GM12878 (cell line): ENCODE measurements at regions not wholly inside any gene's neighbourhood (a gene's known extent, or its start where the extent isn't known, plus 50 kb on each side); places are given as distances from the start of the nearest gene placed in this dataset.

Experiments
- ATAC-seq: fragments of 200-7000 bp; cut with Tn5 transposase; 3 replicates; pipeline ENCODE4 v1.9.1; 2020; ENCODE audit warnings: mild to moderate bottlenecking, moderate library complexity
- BruUV-seq: library from RNA; stranded (reverse); fragments of 400-500 nt; replicated peaks from 2 replicates; lab custom pipeline; 2021; lab: Mats Ljungman, UMichigan
- CTCF ChIA-PET: fragments of 300-600 bp; sonication (Branson Sonifier 250); formaldehyde crosslinking; extraction: SDS; loops from one replicate; lab custom pipeline; 2021; ENCODE audit warnings: inconsistent platforms; lab: Yijun Ruan, JAX
- POLR2A ChIA-PET: fragments of 350-600 bp; formaldehyde crosslinking; extraction: SDS; loops from one replicate; lab custom pipeline; 2021; ENCODE audit warnings: inconsistent platforms; lab: Charles Lee
- RAD21 ChIA-PET: fragments of 300-600 bp; sonication (Branson Sonifier 250); formaldehyde crosslinking; loops from one replicate; lab custom pipeline; 2023; ENCODE audit warnings: antibody characterized with exemption; ENCODE audit not compliant: unreplicated experiment; lab: Charles Lee
- SMC1A ChIA-PET: fragments of 300-600 bp; sonication (Branson Sonifier 250); formaldehyde crosslinking; loops from one replicate; lab custom pipeline; 2023; ENCODE audit not compliant: unreplicated experiment, uncharacterized antibody; lab: Charles Lee
- DNase-seq: peaks from one replicate; pipeline ENCODE4 v3.0.0-alpha.2; 2011; ENCODE audit warnings: low read depth, low spot score
- FAIRE-seq: peaks from 3 replicates; lab custom pipeline; 2011; peaks lifted over from hg19 to GRCh38; lab: Jason Lieb, UNC
- H2AFZ ChIP-seq: 2 replicates; pipeline ENCODE4 v1.6.0; 2011; ENCODE audit warnings: low read depth, low read length, control low read depth; ENCODE audit not compliant: control insufficient read depth
- H3K27ac ChIP-seq: 2 replicates; pipeline ENCODE4 v1.5.1; 2011; ENCODE audit warnings: control low read depth; ENCODE audit not compliant: control insufficient read depth, insufficient read depth
- H3K27me3 ChIP-seq, 2 experiments: replicated peaks in 1 of 2; 2 replicates each; pipeline versions ENCODE4 v1.6.0 to v1.6.1; 2011; ENCODE audit warnings: low read length in 1 of 2; ENCODE audit not compliant: control insufficient read depth in 2 of 2, insufficient read depth in 2 of 2
- H3K36me3 ChIP-seq, 2 experiments: 2 replicates each; pipeline ENCODE4 v1.5.1; 2011; ENCODE audit warnings: low read length in 1 of 2; ENCODE audit not compliant: control insufficient read depth in 2 of 2, insufficient read depth in 2 of 2
- H3K4me1 ChIP-seq: 2 replicates; pipeline ENCODE4 v1.6.1; 2011; ENCODE audit warnings: mild to moderate bottlenecking, low read length, moderate library complexity, mixed read lengths; ENCODE audit not compliant: control insufficient read depth, insufficient read depth
- H3K4me2 ChIP-seq: 2 replicates; pipeline ENCODE4 v1.6.0; 2011; ENCODE audit warnings: control low read depth; ENCODE audit not compliant: control insufficient read depth, insufficient read depth
- H3K4me3 ChIP-seq: fragments of 200-600 bp; sonication (generic); 2 replicates; pipeline ENCODE4 v1.5.1; 2016
- H3K79me2 ChIP-seq: 2 replicates; pipeline ENCODE4 v1.6.0; 2011; ENCODE audit warnings: low read length; ENCODE audit not compliant: control insufficient read depth, insufficient read depth
- H3K9ac ChIP-seq: 2 replicates; pipeline ENCODE4 v1.8.0; 2011; ENCODE audit warnings: low read length, control low read depth, mixed read lengths; ENCODE audit not compliant: control insufficient read depth, insufficient read depth
- H3K9me3 ChIP-seq: replicated peaks from 3 replicates; pipeline ENCODE4 v1.5.1; 2011; ENCODE audit warnings: mild to moderate bottlenecking, low read length; ENCODE audit not compliant: control insufficient read depth, insufficient read depth
- H4K20me1 ChIP-seq: 2 replicates; pipeline ENCODE4 v1.6.0; 2011; ENCODE audit not compliant: control insufficient read depth, insufficient read depth
- ASH2L ChIP-seq: fragments of 300-600, 200-600 bp; sonication (generic); IDR thresholded peaks from 2 replicates; pipeline ENCODE4 v1.6.1; 2017; ENCODE audit warnings: low read depth, mild to moderate bottlenecking, borderline replicate concordance
- BHLHE40 ChIP-seq, 2 experiments: fragments of 450-650 bp in 1 of 2; IDR thresholded peaks; 2 replicates each; pipeline ENCODE4 v1.6.1; 2011 to 2017; ENCODE audit warnings: low read depth in 2 of 2, borderline replicate concordance in 1 of 2, improper control_type of control experiment in 1 of 2, low read length in 1 of 2, mild to moderate bottlenecking in 1 of 2
- BMI1 ChIP-seq: fragments of 450-650 bp; IDR thresholded peaks from 2 replicates; pipeline ENCODE4 v1.6.1; 2016; ENCODE audit warnings: mild to moderate bottlenecking, moderate library complexity, borderline replicate concordance
- E2F4 ChIP-seq: IDR thresholded peaks from 2 replicates; pipeline ENCODE4 v1.6.1; 2012; ENCODE audit warnings: low read depth, low read length, improper control_type of control experiment
- KDM1A ChIP-seq: fragments of 200-600 bp; sonication (generic); IDR thresholded peaks from 2 replicates; pipeline ENCODE4 v1.6.1; 2016; ENCODE audit warnings: borderline replicate concordance
- MTA2 ChIP-seq: fragments of 450-650 bp; IDR thresholded peaks from 2 replicates; pipeline ENCODE4 v1.6.1; 2016; ENCODE audit warnings: low read depth, mild to moderate bottlenecking, moderate library complexity
- MYC ChIP-seq: IDR thresholded peaks from 2 replicates; pipeline ENCODE4 v1.6.1; 2011; ENCODE audit warnings: mild to moderate bottlenecking, low read length, moderate library complexity, inconsistent platforms; ENCODE audit not compliant: insufficient read depth, insufficient replicate concordance, insufficient read length, severe bottlenecking
- PAX5 ChIP-seq: IDR thresholded peaks from 2 replicates; pipeline ENCODE4 v1.6.1; 2011; ENCODE audit warnings: low read depth, low read length, borderline replicate concordance
- RELB ChIP-seq: fragments of 450-650 bp; IDR thresholded peaks from 2 replicates; pipeline ENCODE4 v1.6.1; 2017; ENCODE audit warnings: low read depth, mild to moderate bottlenecking, moderate library complexity
- TCF7 ChIP-seq: IDR thresholded peaks from 2 replicates; pipeline ENCODE4 v1.6.1; 2014; ENCODE audit warnings: antibody characterized with exemption, borderline replicate concordance
- ZBED1 ChIP-seq: IDR thresholded peaks from 2 replicates; pipeline ENCODE4 v1.6.1; 2016; ENCODE audit warnings: borderline replicate concordance
- ZNF24 ChIP-seq: fragments of 450-650 bp; IDR thresholded peaks from 2 replicates; pipeline ENCODE4 v1.6.1; 2017; ENCODE audit warnings: antibody characterized with exemption, mild to moderate bottlenecking
- ZNF687 ChIP-seq: fragments of 450-650 bp; IDR thresholded peaks from 2 replicates; pipeline ENCODE4 v1.6.1; 2017; ENCODE audit warnings: mild to moderate bottlenecking, moderate library complexity
- WGBS: methylation state at CpG from one replicate; pipeline ENCODE4 v1.1.6; 2016; ENCODE audit warnings: low lambda C conversion rate; ENCODE audit not compliant: insufficient replicate concordance, insufficient coverage; ENCODE audit errors: missing lambda C conversion rate; 5-methylcytosine and 5-hydroxymethylcytosine counted together
- in situ Hi-C: fragments of 300-500 bp; cut with MboI; formaldehyde crosslinking; loops from 9 replicates; pipeline ENCODE4 v1.14.3; 2018; ENCODE audit warnings: mixed read lengths
- intact Hi-C: fragments of 100-400 bp; cut with micrococcal nuclease; formaldehyde crosslinking; loops from one replicate; pipeline ENCODE4 v1.14.2; 2022; ENCODE audit not compliant: unreplicated experiment
- TF ChIP-seq, protein P1 (sequence below): IDR thresholded peaks from 2 replicates; pipeline ENCODE4 v1.6.1; 2011; ENCODE audit warnings: mild to moderate bottlenecking, low read depth, low read length, moderate library complexity; ENCODE audit not compliant: insufficient replicate concordance

GRCh38 chr11:45361551-45361950 is 75.4 kb upstream of the SYT13 start (continued):
- TF ChIP-seq E2F4 (no peak), BMI1 (no peak), ZNF24 (no peak)

DNA sequence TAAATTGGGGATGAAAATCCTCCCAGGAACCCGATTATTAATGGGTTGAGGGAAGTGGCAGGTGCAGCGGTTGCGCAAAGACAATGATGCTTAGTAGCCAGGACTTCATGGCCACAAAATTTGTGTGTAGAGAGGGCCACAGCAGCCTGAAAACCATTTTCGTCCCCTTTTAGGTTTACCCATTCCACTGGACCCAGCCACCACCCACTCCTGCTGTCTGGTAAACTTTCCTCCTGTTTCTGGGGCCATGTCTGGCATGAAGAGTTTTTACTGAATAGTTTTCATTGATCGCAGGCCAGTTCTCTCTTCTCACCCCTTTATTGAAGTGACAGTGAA is 69.5 kb upstream of the SYT13 start:
- Histone ChIP-seq H4K20me1 (no peaks in the 10 kb centered on the region), H3K4me1 (no peaks in the 10 kb centered on the region), H3K27ac (no peak overlapping the region), H3K9me3 (no peaks in the 10 kb centered on the region; the same call in 1 of the 3 replicates), H3K36me3 (no peaks in the 10 kb centered on the region), H3K27me3 (no peaks in the 10 kb centered on the region; a peak in 1 of 4 replicates), H3K4me3 (peak overlapping the region; percentile 65), H2AFZ (peak overlapping the region; percentile 96), H3K9ac (no peak overlapping the region), H3K79me2 (no peaks in the 10 kb centered on the region), H3K4me2 (peak overlapping the region; percentile 56)
- DNase-seq (no peak), ATAC-seq (no peak), FAIRE-seq (no peak)
- ChIA-PET POLR2A (no interaction called here), RAD21 (no interaction called here), CTCF (interaction anchor here (1.2 kb wide), 1 partner anchor 16 kb away, joined by 3 read pairs; no protein-coding TSS in a partner anchor), SMC1A (no interaction called here)
- no TSS peak for BruUV-seq
- in situ Hi-C loops (no loop called here), intact Hi-C loops (no loop called here)
- 32% methylated on average over 5 of the region's 5 CpGs for WGBS
- TF ChIP-seq, protein P1, sequence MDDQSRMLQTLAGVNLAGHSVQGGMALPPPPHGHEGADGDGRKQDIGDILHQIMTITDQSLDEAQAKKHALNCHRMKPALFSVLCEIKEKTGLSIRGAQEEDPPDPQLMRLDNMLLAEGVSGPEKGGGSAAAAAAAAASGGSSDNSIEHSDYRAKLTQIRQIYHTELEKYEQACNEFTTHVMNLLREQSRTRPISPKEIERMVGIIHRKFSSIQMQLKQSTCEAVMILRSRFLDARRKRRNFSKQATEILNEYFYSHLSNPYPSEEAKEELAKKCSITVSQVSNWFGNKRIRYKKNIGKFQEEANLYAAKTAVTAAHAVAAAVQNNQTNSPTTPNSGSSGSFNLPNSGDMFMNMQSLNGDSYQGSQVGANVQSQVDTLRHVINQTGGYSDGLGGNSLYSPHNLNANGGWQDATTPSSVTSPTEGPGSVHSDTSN, result no peak
- TF ChIP-seq ZBED1 (no peak), ASH2L (no peak), MYC (no peak), BHLHE40 (IDR thresholded peaks at IDR 0.05; ENCODE audit: borderline replicate concordance in 1 of 2, low read depth in 2 of 2, low read length in 1 of 2) (no peak), RELB (no peak), KDM1A (no peak), ZNF687 (no peak), MTA2 (no peak), TCF7 (no peak), PAX5 (no peak)
